Tibial nerve (tissue), 4 donors: ENCODE measurements at regions not wholly inside any gene's neighbourhood (a gene's known extent, or its start where the extent isn't known, plus 50 kb on each side); places are given as distances from the start of the nearest gene placed in this dataset.

Experiments
- CTCF ChIP-seq, 5 experiments: fragments of 200-600 bp in 3 of 5; fragments of 450-650 bp in 2 of 5; sonication (generic) in 3 of 5; IDR thresholded peaks; one replicate each; pipeline ENCODE4 v1.5.1; 2016 to 2019; ENCODE audit warnings: antibody characterized with exemption in 5 of 5, mild to moderate bottlenecking in 3 of 5, moderate library complexity in 2 of 5
- EP300 ChIP-seq, 2 donors: sonication (generic); formaldehyde crosslinking; IDR thresholded peaks; one replicate each; pipeline ENCODE4 v1.6.1; 2017; ENCODE audit warnings: antibody characterized with exemption in 2 of 2, mild to moderate bottlenecking in 1 of 2

- no peak for TF ChIP-seq CTCF (IDR thresholded peaks at IDR 0.05)
- TF ChIP-seq EP300 (IDR thresholded peaks at IDR 0.05) = no peak
Observed at GRCh38 chr20:48366230-48366629, 461.6 kb downstream of the PREX1 start.
